SKM-1 treated with dmso at 0.1 percent for 144 hours (cell line): ENCODE measurements at regions not wholly inside any gene's neighbourhood (a gene's known extent, or its start where the extent isn't known, plus 50 kb on each side); places are given as distances from the start of the nearest gene placed in this dataset.

ENCODE experiments used
- DNase-seq: peaks from one replicate; lab custom pipeline; 2025; ENCODE audit not compliant: unreplicated experiment; lab: John Stamatoyannopoulos, UW

DNA sequence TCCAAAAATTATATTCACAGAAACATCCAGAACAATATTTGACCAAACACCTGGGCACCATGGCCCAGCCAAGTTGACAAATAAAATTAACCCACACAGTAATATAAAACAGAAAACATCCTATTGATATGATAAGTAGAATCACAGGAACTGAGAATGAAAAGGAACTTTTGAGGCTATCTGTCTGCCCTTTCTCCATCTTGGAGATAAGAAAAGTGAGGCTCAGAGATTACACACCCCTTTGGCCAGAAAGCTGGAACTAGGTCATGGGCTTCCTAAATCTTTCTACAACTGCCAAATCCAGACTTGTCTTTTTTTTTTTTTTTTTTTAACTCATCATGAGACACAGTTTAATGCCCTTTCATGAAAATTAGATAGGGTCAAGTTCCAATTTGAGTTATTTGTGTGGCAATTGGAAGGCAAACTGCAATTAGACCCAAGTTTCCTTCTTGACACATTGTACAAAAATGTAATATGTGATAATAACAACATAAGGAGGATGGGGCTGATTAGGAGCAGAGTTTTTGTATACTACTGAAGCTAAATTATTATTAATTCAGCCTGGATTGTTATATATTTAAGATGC, 137.2 kb downstream of the RPL22L1 start:
- no peak for DNase-seq

DNA sequence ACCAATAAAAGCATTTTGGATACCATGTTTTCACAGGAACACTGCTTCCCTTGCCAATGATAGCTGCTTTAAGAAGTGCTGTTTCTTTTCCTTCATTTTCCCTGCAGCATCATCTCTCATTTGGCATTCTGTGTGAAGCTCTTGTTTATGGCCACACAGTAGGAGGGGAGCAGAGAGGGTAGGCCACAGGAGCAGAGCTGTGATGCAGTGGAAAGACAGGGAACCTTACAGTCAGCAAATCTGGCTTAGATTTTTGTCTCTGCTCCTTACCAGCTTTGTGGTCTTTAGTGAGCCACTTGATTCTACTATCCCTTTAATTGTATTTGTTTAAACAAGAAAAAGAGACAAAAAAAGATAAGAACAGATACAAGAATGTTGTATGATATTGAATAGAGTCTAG, 138.7 kb downstream of the RPL22L1 start:
- no peak for DNase-seq

DNA sequence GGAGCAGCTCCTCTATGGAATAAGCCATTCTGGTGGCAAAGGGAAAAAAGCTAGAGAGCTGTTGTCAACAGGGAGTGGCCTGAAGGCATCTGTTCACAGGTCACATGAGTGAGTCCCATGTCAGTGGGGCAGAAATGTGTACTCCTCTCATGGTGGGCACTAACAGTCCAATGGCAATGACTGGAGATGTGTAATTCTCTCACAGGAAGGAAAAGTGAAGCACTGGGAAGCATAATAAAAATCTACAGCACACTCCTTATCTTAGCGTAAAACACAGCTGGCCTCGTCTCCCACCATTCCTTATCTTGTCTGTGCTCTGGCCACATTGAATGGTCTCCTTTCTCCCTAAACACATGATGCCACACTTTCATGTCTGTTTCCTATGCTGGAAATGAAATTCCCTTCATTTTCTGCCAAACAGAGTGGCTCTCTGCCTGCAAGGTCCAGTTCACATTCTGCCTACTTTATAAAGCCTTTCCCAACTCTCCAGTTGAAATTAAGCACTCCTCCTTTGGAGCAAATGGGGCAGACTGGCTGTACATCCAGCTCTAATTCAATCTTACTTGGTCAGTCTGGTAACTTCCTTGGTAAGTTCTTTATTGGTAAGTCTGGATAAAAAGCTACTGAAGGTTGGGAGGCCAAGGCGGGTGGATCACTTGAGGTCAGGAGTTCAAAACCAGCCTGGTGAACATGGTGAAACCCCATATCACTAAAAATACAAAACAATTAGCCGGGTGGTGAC, 139.8 kb downstream of the RPL22L1 start:
- DNase-seq = no peak

DNA sequence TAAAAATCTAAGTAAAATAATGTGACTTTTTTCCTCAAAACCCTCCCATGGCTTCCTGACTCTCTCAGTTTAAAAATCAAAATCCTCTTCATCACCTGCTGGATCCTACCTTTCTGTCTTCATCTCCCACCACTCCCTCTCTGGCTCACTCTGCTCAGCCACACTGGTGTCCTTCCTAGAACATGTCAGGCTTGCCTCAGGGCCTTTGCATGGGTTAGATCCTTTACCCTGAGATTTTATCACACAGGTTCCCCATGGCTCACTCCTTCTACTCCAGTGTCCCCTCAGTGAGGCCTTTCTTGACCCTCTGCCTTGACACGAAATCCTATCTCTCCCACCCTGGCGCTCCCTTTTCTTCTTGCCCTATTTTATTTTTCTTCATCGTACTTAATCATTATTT, 141.8 kb downstream of the RPL22L1 start:
- no peak for DNase-seq

DNA sequence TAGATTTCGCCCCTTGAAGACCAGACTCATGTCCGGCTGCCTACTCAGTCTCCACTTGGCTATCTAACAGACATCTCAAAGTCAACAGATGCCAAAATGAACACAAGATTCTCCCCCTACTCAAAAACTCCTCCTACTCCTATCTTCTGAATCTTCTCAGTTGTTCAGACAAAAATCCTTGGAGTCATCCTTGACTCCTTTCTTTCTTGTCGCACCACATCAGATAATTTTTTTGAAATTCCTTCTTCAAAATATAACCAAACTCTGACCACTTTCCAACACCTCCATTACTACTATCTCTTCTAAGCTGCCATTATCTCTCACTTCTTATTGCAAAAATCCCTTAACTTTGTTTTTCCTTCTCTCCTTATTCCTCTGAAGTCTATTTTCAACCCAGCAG, 141.9 kb upstream of the SLC7A14 start:
- no peak for DNase-seq

DNA sequence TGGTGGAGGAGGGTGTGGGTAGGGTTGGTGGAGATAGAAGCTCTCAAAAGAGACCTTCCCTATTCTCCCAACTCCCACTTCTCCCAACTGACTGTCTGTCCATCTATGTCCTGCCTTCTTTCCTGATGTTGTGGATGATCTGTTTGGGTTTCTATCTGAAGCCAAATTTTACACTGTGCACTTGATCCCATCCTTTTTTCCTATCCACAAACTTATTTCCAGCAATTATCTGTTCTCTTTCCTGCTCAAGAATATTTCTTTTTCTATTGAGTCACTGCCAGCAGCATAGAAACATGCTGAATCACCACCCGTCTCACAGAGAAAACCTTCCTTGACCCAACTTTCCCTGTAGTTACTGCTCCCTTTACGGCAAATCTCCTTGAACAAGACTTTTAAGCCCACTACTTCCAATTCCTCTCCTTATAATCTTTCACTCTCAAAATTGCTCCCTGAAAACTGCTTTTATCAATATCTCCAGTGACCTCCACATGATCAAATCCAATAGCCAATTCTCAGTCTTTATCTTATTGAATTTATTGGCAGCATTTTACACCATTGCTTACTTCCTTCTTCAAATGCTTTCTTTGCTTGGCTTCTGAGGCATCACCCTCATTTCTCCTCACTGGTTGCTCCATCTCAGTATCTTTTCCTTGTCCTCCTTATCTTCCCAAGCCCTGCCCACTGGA, 141.2 kb upstream of the SLC7A14 start:
- no peak for DNase-seq

DNA sequence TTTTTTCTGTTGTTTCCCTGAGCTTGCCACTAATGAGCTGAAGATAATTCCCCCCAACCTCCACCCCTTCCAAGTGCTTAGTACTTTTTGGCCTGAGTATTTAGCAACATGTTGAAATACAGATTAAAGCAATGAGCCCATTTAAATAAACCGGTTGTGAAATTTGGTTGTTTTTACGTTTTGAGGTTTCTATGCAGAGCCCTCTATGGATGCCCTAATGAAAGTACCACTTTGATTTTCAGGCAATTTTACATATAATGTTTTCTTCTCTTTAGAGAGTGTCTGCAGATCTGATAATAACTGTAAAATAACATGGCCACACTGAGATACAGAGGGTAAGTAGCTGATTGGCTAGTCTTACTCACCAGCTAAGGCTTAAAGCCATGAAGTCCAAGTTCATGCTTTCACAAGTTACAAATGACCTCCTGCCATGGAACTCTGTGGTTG, 139.4 kb upstream of the SLC7A14 start:
- DNase-seq = no peak

DNA sequence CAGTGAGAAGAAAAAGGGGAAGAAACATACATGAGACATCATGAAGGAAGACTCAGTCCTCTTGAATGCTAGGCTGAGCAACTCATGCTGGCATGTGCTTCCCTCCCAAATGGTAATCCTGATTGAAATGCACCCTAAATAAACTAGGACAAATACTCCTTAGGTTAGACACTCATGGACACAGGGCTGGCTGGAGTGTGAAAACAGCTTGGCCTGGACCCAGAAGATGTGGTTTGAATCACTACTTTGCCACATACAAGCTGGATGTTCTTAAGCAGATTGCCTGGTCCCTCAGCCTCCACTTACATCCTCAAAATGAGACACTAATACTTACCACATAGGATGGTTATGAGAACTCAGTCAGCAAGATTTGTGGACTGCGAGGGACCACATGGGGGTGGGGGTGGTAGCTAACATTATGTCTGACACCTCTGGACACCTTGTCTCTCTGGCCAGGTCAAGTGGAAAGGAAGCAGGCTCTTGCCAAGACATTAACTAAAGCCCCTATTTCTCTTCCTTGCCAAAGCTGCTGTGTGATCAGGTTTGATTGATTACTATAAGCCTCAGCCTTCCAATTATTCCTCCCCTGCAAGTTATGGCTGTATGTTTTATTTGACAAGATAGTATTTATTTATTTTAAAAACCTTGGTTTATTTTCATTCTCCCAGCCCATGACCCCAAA, 138.9 kb upstream of the SLC7A14 start:
- DNase-seq = no peak

DNA sequence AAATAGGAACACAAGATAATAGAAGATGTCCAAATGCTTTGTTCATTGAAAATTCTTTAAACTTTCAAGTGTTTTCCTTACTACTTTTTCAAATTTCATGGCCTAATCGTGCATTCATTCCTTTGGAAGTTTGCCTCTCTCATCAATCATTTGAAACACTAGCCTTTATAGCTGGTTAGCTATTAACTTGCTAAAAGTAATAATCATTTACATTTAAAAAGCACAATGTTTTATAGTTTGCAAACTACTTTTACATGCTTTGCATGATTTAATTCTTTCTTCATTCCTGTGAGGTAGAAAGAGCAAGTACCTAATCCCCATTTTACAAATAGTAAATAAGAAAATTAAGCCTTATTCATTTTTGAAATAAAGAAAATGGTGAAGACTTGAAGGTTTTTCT, 137.4 kb upstream of the SLC7A14 start:
- no peak for DNase-seq

DNA sequence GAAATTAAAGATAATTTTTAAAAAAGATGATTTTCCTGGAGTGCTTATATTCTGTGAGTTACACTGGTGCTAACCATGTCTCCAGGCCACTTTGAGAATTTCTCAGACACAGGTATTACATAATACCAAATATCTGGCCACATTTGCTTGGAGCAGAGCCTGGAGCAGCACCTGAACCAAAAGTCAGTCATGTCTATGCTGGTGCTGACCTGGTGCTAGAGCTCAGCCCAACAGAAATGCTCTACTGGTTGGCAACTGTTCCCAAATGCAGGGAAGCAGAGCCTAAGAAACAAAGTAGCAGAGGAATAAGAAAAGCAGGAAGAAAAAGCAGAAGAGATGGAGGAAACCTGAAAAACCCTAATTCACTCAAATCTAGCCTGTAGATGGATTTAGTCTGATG, 135.7 kb upstream of the SLC7A14 start:
- DNase-seq = no peak

DNA sequence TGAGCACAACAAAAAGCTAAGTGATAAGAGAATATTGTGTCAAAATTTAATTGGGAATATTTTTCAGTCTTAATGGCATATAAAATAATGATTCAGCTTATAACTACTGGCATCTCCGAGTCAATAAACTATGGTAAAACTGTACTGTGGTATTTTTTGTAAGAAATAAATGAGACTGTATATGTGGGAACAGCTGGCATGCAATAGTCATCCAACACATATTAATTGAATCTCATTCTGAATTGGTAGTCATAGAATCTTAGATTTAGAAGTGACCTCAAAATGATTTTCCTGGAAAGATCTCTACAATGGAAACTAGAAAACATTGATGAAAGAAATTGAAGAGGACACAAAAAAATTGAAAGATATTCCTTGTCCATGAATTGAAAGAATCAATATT, 133.4 kb upstream of the SLC7A14 start:
- no peak for DNase-seq

DNA sequence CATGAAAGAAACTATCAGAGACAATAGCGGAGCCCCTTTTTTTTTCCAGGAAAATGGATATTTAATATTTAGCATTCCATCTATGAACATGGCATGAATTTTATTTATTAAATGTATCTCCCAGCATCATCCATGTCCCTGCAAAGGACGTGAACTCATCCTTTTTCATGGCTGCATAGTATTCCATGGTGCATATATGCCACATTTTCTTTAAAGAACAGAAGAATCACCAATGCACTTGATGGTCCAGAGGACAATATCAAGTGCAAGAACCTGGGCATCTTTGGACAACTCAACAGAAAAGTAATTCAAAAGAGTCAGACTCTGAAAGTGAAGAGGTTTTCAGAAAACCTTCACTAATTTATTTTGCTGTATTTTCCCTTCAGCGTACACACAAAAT, 133.0 kb upstream of the SLC7A14 start:
- no peak for DNase-seq

DNA sequence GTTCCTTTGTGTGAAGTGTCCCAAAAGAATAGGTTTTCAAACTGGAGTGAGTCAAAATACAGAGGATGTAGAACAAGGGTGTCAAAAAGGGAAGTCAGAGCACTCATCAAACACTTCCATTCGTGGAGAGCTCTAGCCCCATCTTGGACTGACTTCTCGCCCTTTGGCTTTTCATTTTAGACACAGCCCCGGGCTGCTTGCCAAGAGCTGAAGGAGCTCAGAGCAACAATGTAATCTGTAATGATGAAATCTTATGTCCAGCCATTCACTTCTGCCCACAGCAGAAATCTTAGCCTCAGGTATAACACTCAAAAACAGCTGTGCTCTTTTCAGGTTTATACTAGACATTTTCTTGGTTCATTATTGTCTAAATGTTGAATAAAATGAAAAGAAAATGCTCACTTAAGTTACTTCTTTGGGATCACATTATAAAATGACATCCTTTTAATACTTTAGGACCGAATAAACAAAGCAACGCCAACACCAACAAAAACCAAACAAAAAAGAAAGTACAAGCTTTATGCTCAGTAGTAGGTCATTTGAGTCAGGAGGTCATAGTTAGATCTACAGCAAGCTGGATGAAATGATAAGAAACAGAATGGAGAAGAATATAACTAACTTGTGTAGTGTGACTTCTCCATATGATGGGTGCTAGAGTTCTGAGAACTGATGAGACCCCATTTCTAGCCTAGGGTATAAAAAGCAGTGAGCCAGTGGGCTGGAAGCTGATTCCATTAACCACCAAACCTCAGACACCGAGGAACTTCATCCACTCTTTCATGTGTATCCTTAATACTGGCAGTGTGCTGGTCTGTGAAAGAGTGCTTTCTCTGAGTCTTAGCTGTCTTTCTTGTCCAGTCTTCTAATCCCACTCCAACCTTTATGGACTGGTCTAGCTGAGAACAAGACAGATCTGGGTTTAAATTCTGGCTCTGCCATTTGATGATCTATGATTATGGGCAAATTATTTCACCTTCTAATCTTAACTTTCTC, 131.8 kb upstream of the SLC7A14 start:
- DNase-seq = no peak

DNA sequence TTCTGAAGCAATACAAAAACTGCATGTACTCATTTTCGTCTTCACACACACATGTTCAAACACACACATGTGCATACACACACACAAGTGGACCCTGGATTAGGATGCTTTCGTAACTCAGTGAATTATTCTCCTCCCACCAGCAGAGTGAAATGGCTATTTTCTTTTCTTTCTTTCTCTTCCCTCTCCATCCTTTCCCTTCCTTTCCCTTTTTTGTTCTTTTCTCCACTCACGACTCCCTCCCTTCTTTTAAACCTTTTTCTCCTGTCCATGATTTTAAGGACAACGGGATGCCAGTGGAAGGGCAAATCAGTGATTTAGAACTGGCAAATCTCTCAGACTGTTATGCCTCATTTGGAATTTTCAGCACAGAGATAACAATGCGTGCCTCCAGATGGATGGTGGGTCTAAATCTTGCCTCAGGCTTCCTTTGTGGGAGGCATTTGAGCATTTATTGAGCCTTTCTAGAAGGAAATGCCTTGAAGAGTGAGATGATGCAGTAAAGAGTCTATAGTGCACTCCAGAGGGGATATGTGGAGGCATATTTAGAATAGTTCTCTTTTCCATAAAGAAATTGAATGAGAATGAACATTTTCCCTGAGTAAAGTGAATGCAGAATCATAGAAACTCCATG, 130.4 kb upstream of the SLC7A14 start:
- no peak for DNase-seq

DNA sequence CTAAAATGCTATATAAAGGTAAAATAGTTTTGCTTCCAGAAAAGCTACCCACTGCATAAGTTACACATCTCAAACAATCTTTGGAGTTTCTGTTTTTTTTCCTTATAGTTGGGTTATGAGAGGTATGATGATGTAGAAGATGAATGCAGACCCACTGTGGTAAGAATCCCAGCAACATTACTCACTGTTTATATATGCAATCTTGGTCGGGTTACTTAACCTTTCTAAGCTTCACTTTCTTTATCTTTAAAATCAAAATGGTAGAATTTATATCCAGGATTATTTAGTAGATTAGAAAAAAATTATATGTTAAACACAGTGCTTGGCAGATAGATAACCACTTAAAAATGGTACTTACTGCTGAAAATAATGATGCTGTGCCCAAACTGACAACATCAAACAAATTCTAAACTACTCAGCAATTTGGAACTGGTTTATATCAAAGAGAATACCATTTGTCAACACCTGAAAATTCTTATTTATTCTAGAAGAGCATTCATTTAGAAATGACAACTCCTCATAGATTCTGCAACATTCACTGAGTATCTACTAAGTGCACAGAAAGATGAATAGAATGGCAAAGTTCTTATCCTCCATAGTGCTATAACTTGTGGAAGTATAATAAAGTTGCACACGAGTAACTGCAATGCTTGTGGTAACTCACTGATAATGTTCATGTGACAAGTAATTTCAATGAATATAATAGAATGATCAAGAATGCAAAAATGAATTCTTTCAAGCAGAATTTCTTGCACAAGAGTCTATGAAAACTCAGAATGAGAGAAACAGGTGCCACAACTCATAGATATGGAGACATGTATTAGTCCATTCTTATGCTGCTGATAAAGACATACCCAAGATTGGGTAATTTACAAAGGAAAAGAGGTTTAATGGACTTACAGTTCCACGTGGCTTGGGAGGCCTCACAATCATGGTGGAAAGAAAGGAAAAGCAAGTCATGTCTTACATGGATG, 129.0 kb upstream of the SLC7A14 start:
- DNase-seq = no peak

DNA sequence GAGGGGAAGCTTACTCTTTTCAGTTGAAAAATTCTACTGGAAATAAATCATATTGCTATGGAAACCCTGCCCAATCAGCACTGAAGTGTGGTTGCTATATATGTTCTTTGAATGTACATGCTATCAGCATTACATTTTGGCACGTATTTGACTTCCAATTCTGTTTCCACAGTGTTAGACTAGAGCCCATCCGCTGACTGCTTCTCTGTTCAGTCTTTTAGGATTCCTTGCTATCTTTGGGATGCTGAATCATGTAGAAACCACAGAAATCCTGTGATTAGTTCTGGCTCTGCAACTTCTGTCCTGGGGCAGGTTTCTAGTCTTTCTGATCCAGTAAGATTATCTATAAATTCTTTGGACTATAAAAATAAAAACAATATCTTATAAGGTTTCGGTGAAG, 128.2 kb upstream of the SLC7A14 start:
- no peak for DNase-seq

DNA sequence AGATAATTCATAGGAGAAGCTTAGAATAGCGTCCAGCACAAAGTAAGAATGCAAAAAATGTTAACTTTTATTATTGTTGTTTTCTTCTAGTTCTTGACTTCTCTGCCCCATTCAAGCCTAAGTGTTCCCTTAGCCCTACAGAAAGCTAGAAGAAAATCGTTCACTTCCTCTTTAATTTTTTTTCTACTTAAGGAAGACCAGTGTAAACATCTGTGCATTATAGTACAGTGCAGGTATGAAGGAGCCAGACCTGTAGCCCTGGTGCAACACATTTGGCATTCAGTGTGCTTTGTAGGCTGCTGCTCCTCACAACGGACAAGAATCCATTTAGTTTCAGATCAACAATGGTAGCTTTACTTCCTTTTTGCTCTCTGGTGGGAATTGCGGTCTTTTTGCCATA, 127.8 kb upstream of the SLC7A14 start:
- DNase-seq = no peak

DNA sequence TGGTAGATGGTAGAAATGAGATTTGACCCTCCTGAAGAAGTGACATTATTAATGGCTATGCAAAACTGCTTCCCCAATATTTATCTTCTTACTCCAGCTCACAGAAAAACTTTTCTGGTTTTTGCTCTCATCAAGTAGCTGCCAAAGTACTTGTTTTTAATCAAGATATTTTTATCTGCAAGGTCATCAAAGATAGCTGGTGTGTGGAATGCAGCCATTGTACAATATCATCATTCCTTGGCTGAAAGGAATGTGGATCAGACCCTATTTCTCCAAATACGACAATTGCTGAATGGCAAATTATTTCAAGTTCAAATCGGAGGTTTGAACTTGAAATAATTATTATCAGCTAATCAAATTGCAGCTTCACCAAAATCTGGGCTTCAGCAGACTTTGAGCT, 126.9 kb upstream of the SLC7A14 start:
- no peak for DNase-seq

DNA sequence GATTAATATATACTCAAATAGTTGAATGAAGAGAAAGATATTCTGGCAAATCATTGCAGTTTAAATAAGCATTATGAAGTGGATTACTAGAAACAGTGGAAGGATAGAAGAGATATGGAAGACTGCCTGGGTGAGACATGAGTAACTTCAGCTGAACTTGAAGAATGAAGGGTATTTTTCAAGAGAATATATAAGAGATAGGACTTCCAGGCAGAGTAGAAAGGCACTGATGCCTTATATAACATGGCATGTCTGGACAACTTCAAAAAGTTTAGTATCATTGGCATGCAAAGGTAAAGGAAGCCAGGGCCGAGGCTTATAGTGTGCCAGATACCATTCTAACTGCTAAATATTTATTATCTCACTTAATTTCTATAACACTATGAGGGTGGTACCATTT, 126.5 kb upstream of the SLC7A14 start:
- no peak for DNase-seq
